ENCODE measurements at regions not wholly inside any gene's neighbourhood (a gene's known extent, or its start where the extent isn't known, plus 50 kb on each side); places are given as distances from the start of the nearest gene placed in this dataset.

GRCh38 chr4:121455285-121455684 is 74.5 kb upstream of the QRFPR start:
- TF ChIP-seq CTCF (IDR thresholded peaks at IDR 0.05) (no peak), POLR2A (IDR thresholded peaks at IDR 0.05; ENCODE audit: low read depth) (no peak)

Data from esophagus muscularis mucosa (tissue), 3 donors.